Kidney epithelial cell (primary cell): ENCODE measurements at regions not wholly inside any gene's neighbourhood (a gene's known extent, or its start where the extent isn't known, plus 50 kb on each side); places are given as distances from the start of the nearest gene placed in this dataset.
"Not testable (repeated sequence)": the region's sequence is repeated elsewhere in the genome, so short reads cannot be mapped to it uniquely, and the experiment has no call there.

Source experiments
- DNase-seq: peaks from one replicate; pipeline ENCODE4 v3.0.0-alpha.2; 2010; ENCODE audit warnings: low read depth
- H3K27me3 ChIP-seq: 2 replicates; pipeline ENCODE4 v1.6.0; 2011; ENCODE audit warnings: low read length; ENCODE audit not compliant: control insufficient read depth, insufficient read depth
- H3K36me3 ChIP-seq: 2 replicates; pipeline ENCODE4 v1.5.1; 2011; ENCODE audit warnings: low read length; ENCODE audit not compliant: control insufficient read depth, insufficient read depth
- H3K4me3 ChIP-seq: 2 replicates; pipeline ENCODE4 v1.5.1; 2011; ENCODE audit warnings: low read depth, mild to moderate bottlenecking, control low read depth, low read length
- TF ChIP-seq, protein P1 (sequence below): IDR thresholded peaks from 2 replicates; pipeline ENCODE4 v1.5.1; 2011; ENCODE audit warnings: mild to moderate bottlenecking, moderate library complexity, low read length, control low read depth, inconsistent platforms; ENCODE audit not compliant: insufficient read depth, poor library complexity, severe bottlenecking

DNA sequence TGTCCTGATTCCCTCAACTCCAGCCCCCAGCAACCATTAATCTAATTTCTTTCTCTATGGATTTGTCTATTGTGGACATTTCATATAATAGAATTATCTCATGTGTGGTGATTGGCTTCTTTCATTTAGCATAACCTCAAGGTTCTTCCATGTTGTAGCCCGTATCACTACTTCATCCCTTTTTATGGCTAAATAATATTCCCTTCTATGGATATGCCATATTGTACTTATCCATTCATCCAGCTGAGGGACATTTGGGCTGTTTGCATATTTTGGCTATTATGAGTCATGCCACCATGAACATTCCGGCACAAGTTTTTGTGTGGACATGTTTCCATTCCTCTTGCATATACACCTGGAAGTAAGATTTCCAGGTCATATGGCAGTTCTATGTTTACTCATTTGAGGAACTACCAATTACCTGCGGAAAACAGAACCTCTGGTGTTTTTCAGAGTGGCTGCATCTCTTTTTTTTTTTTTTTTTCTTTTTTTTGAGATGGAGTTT lies 108.7 kb upstream of the MAP1LC3B2 start:
- Histone ChIP-seq H3K36me3 (no peaks in the 10 kb centered on the region), H3K27me3 (no peaks in the 10 kb centered on the region), H3K4me3 (no peak overlapping the region)
- DNase-seq, result no peak
- TF ChIP-seq, protein P1, sequence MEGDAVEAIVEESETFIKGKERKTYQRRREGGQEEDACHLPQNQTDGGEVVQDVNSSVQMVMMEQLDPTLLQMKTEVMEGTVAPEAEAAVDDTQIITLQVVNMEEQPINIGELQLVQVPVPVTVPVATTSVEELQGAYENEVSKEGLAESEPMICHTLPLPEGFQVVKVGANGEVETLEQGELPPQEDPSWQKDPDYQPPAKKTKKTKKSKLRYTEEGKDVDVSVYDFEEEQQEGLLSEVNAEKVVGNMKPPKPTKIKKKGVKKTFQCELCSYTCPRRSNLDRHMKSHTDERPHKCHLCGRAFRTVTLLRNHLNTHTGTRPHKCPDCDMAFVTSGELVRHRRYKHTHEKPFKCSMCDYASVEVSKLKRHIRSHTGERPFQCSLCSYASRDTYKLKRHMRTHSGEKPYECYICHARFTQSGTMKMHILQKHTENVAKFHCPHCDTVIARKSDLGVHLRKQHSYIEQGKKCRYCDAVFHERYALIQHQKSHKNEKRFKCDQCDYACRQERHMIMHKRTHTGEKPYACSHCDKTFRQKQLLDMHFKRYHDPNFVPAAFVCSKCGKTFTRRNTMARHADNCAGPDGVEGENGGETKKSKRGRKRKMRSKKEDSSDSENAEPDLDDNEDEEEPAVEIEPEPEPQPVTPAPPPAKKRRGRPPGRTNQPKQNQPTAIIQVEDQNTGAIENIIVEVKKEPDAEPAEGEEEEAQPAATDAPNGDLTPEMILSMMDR, result no peak

DNA sequence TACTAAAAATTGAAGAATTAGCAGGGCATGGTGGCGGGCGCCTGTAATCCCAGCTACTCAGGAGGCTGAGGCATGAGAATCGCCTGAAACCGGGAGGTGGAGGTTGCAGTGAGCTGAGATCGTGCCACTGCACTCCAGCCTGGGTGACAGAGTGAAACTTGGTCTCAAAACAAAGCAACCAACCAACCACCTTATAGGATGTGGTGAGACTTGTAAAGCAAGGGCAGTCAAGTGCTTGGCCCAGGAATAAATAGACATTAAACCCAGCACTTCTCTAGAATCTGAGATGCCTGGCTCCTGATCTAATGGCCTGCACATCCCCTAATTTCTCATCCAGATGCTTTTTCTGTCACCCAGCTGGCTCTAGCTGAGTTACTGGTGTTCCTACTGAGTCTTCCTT lies 106.2 kb upstream of the MAP1LC3B2 start:
- H3K27me3 ChIP-seq, H3K36me3 ChIP-seq, DNase-seq, H3K4me3 ChIP-seq: not testable (repeated sequence)

DNA sequence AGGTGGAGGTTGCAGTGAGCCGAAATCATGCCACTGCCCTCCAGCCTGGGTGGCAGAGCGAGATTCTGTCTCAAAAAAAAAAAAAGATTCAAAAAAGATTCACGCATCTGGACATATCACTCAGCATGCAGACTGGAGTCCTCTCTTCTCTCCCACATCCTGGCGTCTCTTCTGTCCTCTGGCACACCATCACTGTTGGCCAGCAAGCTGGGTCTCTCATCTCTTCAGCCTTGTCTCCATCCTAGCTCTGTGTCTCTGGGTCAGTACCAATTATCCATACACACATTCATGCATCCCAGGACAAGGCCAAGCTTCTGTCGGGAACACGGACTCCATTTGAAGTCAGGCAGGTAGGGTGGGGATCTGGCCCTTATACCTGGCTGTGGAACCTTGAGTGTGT lies 105.5 kb upstream of the MAP1LC3B2 start:
- Histone ChIP-seq H3K4me3 (no peak overlapping the region), H3K36me3 (no peaks in the 10 kb centered on the region), H3K27me3 (no peaks in the 10 kb centered on the region)
- no peak for DNase-seq
- TF ChIP-seq, protein P1, result no peak

DNA sequence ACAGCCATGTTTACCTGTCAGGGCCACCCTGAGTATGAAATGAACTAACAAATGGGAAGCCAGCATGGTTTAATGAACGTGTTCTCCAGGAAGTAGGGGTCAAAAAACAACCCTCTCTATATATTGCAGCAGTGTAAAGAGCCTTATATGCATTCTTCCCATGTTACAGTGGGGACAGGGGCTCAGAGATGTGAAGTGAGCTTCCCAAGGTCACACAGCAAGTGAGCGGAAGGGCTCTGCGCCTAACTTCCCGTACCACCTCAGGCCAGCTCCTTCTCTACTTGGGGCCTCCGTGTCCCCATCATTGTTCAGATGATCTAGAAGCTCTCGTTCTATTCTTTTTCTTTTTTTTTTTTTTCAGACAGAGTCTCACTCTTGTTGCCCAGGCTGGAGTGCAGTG lies 105.1 kb upstream of the MAP1LC3B2 start:
- no peak for DNase-seq
- H3K27me3 ChIP-seq, result no peaks in the 10 kb centered on the region
- TF ChIP-seq, protein P1, result no peak
- no peak overlapping the region for H3K4me3 ChIP-seq
- H3K36me3 ChIP-seq, result no peaks in the 10 kb centered on the region

DNA sequence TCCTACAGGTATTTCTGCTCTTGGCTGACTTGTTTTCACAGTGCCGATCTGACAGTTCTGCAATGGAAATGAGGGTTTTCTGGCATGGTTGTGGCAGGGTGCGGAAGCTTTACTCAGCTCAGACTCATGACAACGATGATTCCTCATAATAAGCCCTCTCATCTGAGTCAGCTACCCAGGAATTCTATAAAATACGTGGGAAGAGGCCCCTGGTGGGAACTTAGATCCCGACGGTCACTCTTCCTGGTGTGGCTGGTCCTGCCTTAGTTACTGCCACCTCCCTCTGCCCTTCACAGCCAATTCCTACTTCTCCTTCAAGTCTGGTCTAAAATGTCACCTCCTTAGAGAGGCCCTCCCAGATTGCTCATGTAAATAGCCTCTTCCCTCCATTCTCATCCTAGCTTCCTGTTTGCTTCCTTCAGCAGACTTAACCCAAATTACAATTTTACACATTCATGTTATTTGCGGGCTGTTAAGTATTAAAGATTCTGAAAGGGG lies 104.2 kb upstream of the MAP1LC3B2 start:
- Histone ChIP-seq H3K4me3 (no peak overlapping the region), H3K36me3 (no peaks in the 10 kb centered on the region), H3K27me3 (no peaks in the 10 kb centered on the region)
- peak; percentile 86 for DNase-seq
- TF ChIP-seq, protein P1, result no peak

DNA sequence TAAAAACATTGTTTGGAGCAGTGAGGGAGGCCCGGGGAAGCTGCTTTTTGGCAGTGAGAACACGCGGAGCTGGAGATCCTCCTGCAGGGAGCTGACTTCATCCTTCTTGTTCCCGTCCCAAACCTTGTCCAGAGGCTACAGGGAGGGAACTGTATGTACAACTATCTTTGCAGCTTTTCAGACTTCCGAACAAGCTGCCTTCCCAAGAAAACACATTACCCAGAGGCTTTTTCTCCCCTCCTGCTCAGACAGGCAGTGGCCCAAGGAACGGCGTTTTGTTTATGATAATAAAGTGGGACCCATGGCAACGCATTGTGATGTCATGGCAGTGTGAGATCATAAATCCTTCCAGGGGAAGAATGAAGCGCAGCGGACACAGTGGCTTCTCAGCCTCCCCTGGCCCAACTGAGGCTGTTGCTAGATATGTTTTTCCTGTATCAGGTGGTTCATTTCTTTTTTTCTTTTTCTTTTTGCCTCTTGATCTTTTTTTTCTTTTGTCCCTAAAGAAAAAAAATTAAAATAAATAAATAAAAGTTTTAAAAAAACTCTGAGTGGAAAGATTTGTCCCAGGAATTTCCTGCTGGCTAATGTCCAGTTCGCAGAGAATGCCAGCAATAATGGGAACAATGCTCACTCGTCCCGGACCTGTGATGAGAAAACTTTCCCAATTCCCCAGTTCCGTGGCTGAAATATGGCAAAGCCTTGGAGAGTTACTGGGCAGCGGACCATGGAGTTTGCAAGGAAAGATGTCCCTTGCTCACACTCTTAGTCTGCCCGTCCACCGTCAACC lies 103.4 kb upstream of the MAP1LC3B2 start:
- TF ChIP-seq, protein P1, result no peak
- peak; percentile 82 for DNase-seq
- no peak overlapping the region for H3K4me3 ChIP-seq
- no peaks in the 10 kb centered on the region for H3K27me3 ChIP-seq
- no peaks in the 10 kb centered on the region for H3K36me3 ChIP-seq
